ENCODE measurements at regions not wholly inside any gene's neighbourhood (a gene's known extent, or its start where the extent isn't known, plus 50 kb on each side); places are given as distances from the start of the nearest gene placed in this dataset.

DNA sequence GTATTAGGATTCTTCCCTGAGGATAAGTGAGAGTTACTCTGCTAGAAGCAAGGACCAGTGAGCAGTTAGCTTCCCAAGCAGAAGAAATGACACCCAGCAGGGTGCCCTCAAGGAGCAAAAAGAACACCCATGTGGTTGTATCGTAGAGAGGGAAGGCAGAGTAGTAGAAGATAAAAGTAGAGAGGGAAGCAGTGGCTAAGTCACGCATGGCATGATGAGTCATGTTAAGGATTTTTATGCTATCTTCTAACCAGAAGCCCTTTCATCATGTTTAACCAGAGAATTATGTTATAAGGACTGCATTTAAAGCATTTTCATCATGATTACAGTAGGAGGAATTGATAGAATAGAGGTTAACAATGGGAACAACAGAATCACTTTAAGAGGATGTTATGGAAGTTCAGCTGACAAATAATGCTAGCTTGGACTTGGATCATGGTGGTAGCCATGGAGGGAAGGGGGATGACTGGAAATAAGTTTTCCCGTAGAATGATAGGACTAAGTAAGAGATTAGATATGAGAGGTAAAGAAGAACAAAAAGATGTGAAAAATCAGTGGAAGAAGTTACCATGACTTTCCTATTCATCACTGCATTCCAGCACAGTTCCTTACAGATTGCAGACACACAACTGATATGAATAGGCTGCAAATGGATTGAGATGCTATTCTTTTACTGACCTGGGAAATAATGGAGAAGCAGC, 383.5 kb upstream of the INTU start:
- TF ChIP-seq POLR2A (IDR thresholded peaks at IDR 0.05; ENCODE audit: low read depth, low read length) (no peak), POLR2AphosphoS5 (IDR thresholded peaks at IDR 0.05; ENCODE audit: low read depth, low read length) (no peak), TAF1 (IDR thresholded peaks at IDR 0.05; ENCODE audit: low read depth, low read length) (no peak)
